HepG2 (cell line): ENCODE measurements at regions not wholly inside any gene's neighbourhood (a gene's known extent, or its start where the extent isn't known, plus 50 kb on each side); places are given as distances from the start of the nearest gene placed in this dataset.

Source experiments
- ATAC-seq: fragments of 200-7000 bp; cut with Tn5 transposase; 3 replicates; pipeline ENCODE4 v1.9.1; 2020; ENCODE audit warnings: mild to moderate bottlenecking, moderate library complexity
- BruUV-seq: library from RNA; stranded (reverse); fragments of 400-500 nt; replicated peaks from 2 replicates; lab custom pipeline; 2021; lab: Mats Ljungman, UMichigan
- CTCF ChIA-PET: fragments of 300-600 bp; formaldehyde crosslinking; extraction: SDS; loops from one replicate; lab custom pipeline; 2021; ENCODE audit warnings: low total read pairs, inconsistent platforms, low intra/inter-chr PET ratio; lab: Yijun Ruan, JAX
- POLR2A ChIA-PET: fragments of 350-600 bp; sonication (Branson Sonifier 250); formaldehyde crosslinking; loops from one replicate; lab custom pipeline; 2020; ENCODE audit warnings: antibody characterized with exemption, inconsistent platforms; lab: Yijun Ruan, JAX
- DNase-seq: peaks from one replicate; pipeline ENCODE4 v3.0.0-alpha.2; 2015; ENCODE audit warnings: low spot score
- FAIRE-seq: peaks from 3 replicates; lab custom pipeline; 2011; peaks lifted over from hg19 to GRCh38; lab: Jason Lieb, UNC
- H2AFZ ChIP-seq: one replicate; pipeline ENCODE4 v1.6.1; 2011; ENCODE audit warnings: low read length, inconsistent platforms
- H3K27ac ChIP-seq: fragments of 300-600 bp; 3 replicates; pipeline ENCODE4 v1.8.0; 2011; ENCODE audit warnings: mixed run types, mild to moderate bottlenecking, mixed read lengths, low read length, inconsistent platforms; ENCODE audit not compliant: insufficient read depth; ENCODE audit errors: extremely low read length
- H3K27me3 ChIP-seq, 2 experiments: fragments of 200-600 bp in 1 of 2; 2 replicates in 1 of 2; 3 replicates in 1 of 2; pipeline versions ENCODE4 v1.6.0 to v1.8.0; 2011; ENCODE audit warnings: low read length in 2 of 2, mild to moderate bottlenecking in 2 of 2, moderate library complexity in 2 of 2, inconsistent platforms in 1 of 2; ENCODE audit not compliant: insufficient read depth in 2 of 2, control insufficient read depth in 1 of 2
- H3K36me3 ChIP-seq, 2 experiments: fragments of 200-600 bp in 1 of 2; replicated peaks in 1 of 2; 2 replicates in 1 of 2; 3 replicates in 1 of 2; pipeline versions ENCODE4 v1.5.1 to v1.8.0; 2011; ENCODE audit warnings: low read length in 2 of 2, inconsistent platforms in 1 of 2; ENCODE audit not compliant: insufficient read depth in 2 of 2, control insufficient read depth in 1 of 2
- H3K4me1 ChIP-seq: 2 replicates; pipeline ENCODE4 v1.5.1; 2012; ENCODE audit warnings: low read length, inconsistent platforms; ENCODE audit not compliant: insufficient read depth
- H3K4me2 ChIP-seq: 2 replicates; pipeline ENCODE4 v1.6.0; 2011; ENCODE audit warnings: low read depth, low read length, inconsistent platforms
- H3K4me3 ChIP-seq, 3 experiments: fragments of 200-600 bp in 1 of 3; sonication (generic), shearing (Covaris generic) in 1 of 3; replicated peaks in 1 of 3; 2 replicates each; pipeline ENCODE4 v1.5.1; 2011 to 2016; ENCODE audit warnings: low read length in 3 of 3, inconsistent platforms in 2 of 3, low read depth in 2 of 3, mild to moderate bottlenecking in 2 of 3, control low read depth in 1 of 3, mixed read lengths in 1 of 3; ENCODE audit not compliant: insufficient read depth in 1 of 3
- H3K79me2 ChIP-seq: one replicate; pipeline ENCODE4 v1.6.1; 2011; ENCODE audit warnings: low read length, inconsistent platforms; ENCODE audit not compliant: insufficient read depth
- H3K9ac ChIP-seq: 2 replicates; pipeline ENCODE4 v1.6.0; 2011; ENCODE audit warnings: mild to moderate bottlenecking, low read depth, low read length, inconsistent platforms; ENCODE audit not compliant: insufficient read depth
- H3K9me3 ChIP-seq: 2 replicates; pipeline ENCODE4 v1.5.1; 2012; ENCODE audit warnings: mild to moderate bottlenecking, low read length
- H4K20me1 ChIP-seq: 2 replicates; pipeline ENCODE4 v1.6.0; 2011; ENCODE audit warnings: inconsistent platforms, mild to moderate bottlenecking, low read length, moderate library complexity; ENCODE audit not compliant: insufficient read depth
- BCL3 ChIP-seq: sonication (generic); formaldehyde crosslinking; IDR thresholded peaks from 2 replicates; pipeline ENCODE4 v1.5.1; 2020; ENCODE audit warnings: mild to moderate bottlenecking, missing genetic modification reagents, moderate library complexity
- E2F1 ChIP-seq: sonication (generic); formaldehyde crosslinking; IDR thresholded peaks from 2 replicates; pipeline ENCODE4 v1.5.0; 2020; ENCODE audit warnings: missing genetic modification reagents
- FIP1L1 ChIP-seq: fragments of 200-400 bp; formaldehyde crosslinking; IDR thresholded peaks from 2 replicates; pipeline ENCODE4 v1.6.1; 2018; ENCODE audit warnings: low read depth, mild to moderate bottlenecking, low read length, moderate library complexity, borderline replicate concordance; ENCODE audit not compliant: insufficient read depth
- HMG20B ChIP-seq: conservative IDR thresholded peaks from 2 replicates; pipeline ENCODE4 v1.6.1; 2016; ENCODE audit warnings: missing genetic modification reagents, missing compliant biosample characterization
- IRX3 ChIP-seq: sonication (generic); formaldehyde crosslinking; IDR thresholded peaks from 2 replicates; pipeline ENCODE4 v1.8.1; 2023; ENCODE audit warnings: mild to moderate bottlenecking, low read depth, missing genetic modification reagents, borderline replicate concordance
- KMT2B ChIP-seq: IDR thresholded peaks from 2 replicates; pipeline ENCODE4 v1.6.1; 2016; ENCODE audit warnings: missing genetic modification reagents, missing compliant biosample characterization
- MEIS1 ChIP-seq: sonication (generic); formaldehyde crosslinking; IDR thresholded peaks from 2 replicates; pipeline ENCODE4 v1.9.0; 2021; ENCODE audit warnings: mild to moderate bottlenecking, missing genetic modification reagents, moderate library complexity, borderline replicate concordance
- PAF1 ChIP-seq: IDR thresholded peaks from 2 replicates; pipeline ENCODE4 v1.6.1; 2016; ENCODE audit warnings: missing genetic modification reagents, missing compliant biosample characterization
- RBAK ChIP-seq: sonication (generic); formaldehyde crosslinking; IDR thresholded peaks from 2 replicates; pipeline ENCODE4 v1.5.1; 2020; ENCODE audit warnings: mild to moderate bottlenecking, missing genetic modification reagents
- RORA ChIP-seq: sonication (generic); formaldehyde crosslinking; IDR thresholded peaks from 2 replicates; pipeline ENCODE4 v1.5.0; 2020; ENCODE audit warnings: mild to moderate bottlenecking, missing genetic modification reagents, moderate library complexity
- SP4 ChIP-seq: sonication (generic); formaldehyde crosslinking; IDR thresholded peaks from 2 replicates; pipeline ENCODE4 v1.8.1; 2023; ENCODE audit warnings: mild to moderate bottlenecking, missing genetic modification reagents
- ZFY ChIP-seq: sonication (generic); formaldehyde crosslinking; IDR thresholded peaks from 2 replicates; pipeline ENCODE4 v1.4.0; 2020; ENCODE audit warnings: missing genetic modification reagents
- ZNF251 ChIP-seq: sonication (generic); formaldehyde crosslinking; IDR thresholded peaks from 2 replicates; pipeline ENCODE4 v1.9.0; 2021; ENCODE audit warnings: mild to moderate bottlenecking, missing genetic modification reagents
- ZNF558 ChIP-seq: sonication (generic); formaldehyde crosslinking; IDR thresholded peaks from 2 replicates; pipeline ENCODE4 v1.9.0; 2022; ENCODE audit warnings: mild to moderate bottlenecking, missing genetic modification reagents, borderline replicate concordance
- ZNF589 ChIP-seq: sonication (generic); formaldehyde crosslinking; conservative IDR thresholded peaks from 2 replicates; pipeline ENCODE4 v1.8.0; 2022; ENCODE audit warnings: mild to moderate bottlenecking, moderate library complexity, missing genetic modification reagents
- ZNF768 ChIP-seq: sonication (generic); formaldehyde crosslinking; IDR thresholded peaks from 2 replicates; pipeline ENCODE4 v1.4.0; 2020; ENCODE audit warnings: missing genetic modification reagents
- WGBS: methylation state at CpG from one replicate; pipeline ENCODE4 v1.1.6; 2017; ENCODE audit warnings: low lambda C conversion rate; 5-methylcytosine and 5-hydroxymethylcytosine counted together
- in situ Hi-C: cut with HindIII; loops from 2 replicates; pipeline ENCODE4 v1.10.0; 2017; ENCODE audit warnings: low pct_unique_long_range_greater_than_20kb; ENCODE audit not compliant: extremely low pct_ligation_motif_present
- intact Hi-C: fragments of 100-400 bp; cut with micrococcal nuclease; formaldehyde crosslinking; loops from one replicate; pipeline ENCODE4 v1.10.0; 2022; ENCODE audit not compliant: unreplicated experiment
- TF ChIP-seq, protein P1 (sequence below): sonication (generic); formaldehyde crosslinking; IDR thresholded peaks from 2 replicates; pipeline ENCODE4 v1.8.0; 2022; ENCODE audit warnings: mild to moderate bottlenecking, missing genetic modification reagents, moderate library complexity

DNA sequence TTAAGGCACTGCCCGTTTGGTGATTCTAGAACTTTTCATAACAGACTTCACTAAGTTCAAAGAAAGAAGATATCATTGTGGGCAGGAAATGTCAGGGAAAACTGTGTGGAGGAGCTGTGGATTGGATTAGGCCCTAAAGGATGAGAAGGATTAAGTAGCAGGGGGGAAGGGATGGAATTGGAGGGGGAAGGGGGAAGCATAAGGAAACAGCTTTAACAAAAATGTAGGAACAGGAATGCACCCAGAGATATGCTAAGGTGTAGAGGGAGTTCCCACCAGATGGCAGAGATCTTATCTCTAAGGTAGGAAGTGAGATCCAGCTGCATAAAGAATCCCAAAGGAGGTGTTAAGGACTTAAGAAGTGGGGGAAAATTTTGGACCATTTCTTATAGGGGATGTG is 114.5 kb downstream of the LARP7 start:
- H3K27me3 ChIP-seq = no peaks in the 10 kb centered on the region
- no peak overlapping the region for H3K4me3 ChIP-seq
- no peak overlapping the region for H2AFZ ChIP-seq
- H3K9me3 ChIP-seq = no peaks in the 10 kb centered on the region
- no peaks in the 10 kb centered on the region for H3K36me3 ChIP-seq
- no peaks in the 10 kb centered on the region for H3K4me1 ChIP-seq
- ATAC-seq (no peak), FAIRE-seq (no peak), DNase-seq (no peak)
- no peak overlapping the region for H3K27ac ChIP-seq
- CTCF ChIA-PET = no interaction called here
- H4K20me1 ChIP-seq = no peaks in the 10 kb centered on the region
- BruUV-seq = no TSS peak
- WGBS = 0% methylated on average over 1 of the region's 1 CpG
- in situ Hi-C loops (loop anchor here (25.0 kb wide), 1 partner anchor 414 kb away; no protein-coding TSS in a partner anchor), intact Hi-C loops (no loop called here)
- TF ChIP-seq ZNF589 = no peak
- H3K9ac ChIP-seq = no peak overlapping the region
- H3K4me2 ChIP-seq = no peak overlapping the region
- POLR2A ChIA-PET = no interaction called here
- no peaks in the 10 kb centered on the region for H3K79me2 ChIP-seq

GRCh38 chr4:112752061-112752460 is 115.1 kb downstream of the LARP7 start:
- ATAC-seq (no peak), FAIRE-seq (no peak), DNase-seq (no peak)
- TF ChIP-seq RBAK (no peak), FIP1L1 (no peak), KMT2B (CRISPR knock-in tag) (no peak), BCL3 (no peak), ZNF768 (CRISPR knock-in tag) (no peak), IRX3 (CRISPR knock-in tag) (no peak), ZNF558 (CRISPR knock-in tag) (no peak), PAF1 (CRISPR knock-in tag) (no peak), ZFY (CRISPR knock-in tag) (no peak), SP4 (CRISPR knock-in tag) (no peak), E2F1 (no peak), RORA (no peak), HMG20B (CRISPR knock-in tag) (no peak), ZNF251 (CRISPR knock-in tag) (no peak), MEIS1 (CRISPR knock-in tag) (no peak)
- TF ChIP-seq, protein P1, sequence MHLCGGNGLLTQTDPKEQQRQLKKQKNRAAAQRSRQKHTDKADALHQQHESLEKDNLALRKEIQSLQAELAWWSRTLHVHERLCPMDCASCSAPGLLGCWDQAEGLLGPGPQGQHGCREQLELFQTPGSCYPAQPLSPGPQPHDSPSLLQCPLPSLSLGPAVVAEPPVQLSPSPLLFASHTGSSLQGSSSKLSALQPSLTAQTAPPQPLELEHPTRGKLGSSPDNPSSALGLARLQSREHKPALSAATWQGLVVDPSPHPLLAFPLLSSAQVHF (CRISPR knock-in tag) = no peak
- Histone ChIP-seq H3K4me3 (no peak overlapping the region), H4K20me1 (no peaks in the 10 kb centered on the region), H2AFZ (no peak overlapping the region), H3K27ac (no peak overlapping the region), H3K9me3 (no peaks in the 10 kb centered on the region), H3K79me2 (no peaks in the 10 kb centered on the region), H3K4me2 (no peak overlapping the region), H3K9ac (no peak overlapping the region), H3K4me1 (no peaks in the 10 kb centered on the region), H3K36me3 (no peaks in the 10 kb centered on the region), H3K27me3 (no peaks in the 10 kb centered on the region)
- intact Hi-C loops (no loop called here), in situ Hi-C loops (loop anchor here (25.0 kb wide), 1 partner anchor 415 kb away; no protein-coding TSS in a partner anchor)
- 0% methylated on average over 1 of the region's 1 CpG for WGBS
- BruUV-seq = no TSS peak
- ChIA-PET CTCF (no interaction called here), POLR2A (no interaction called here)
